VCaP (cell line): ENCODE measurements at regions not wholly inside any gene's neighbourhood (a gene's known extent, or its start where the extent isn't known, plus 50 kb on each side); places are given as distances from the start of the nearest gene placed in this dataset.

ENCODE experiments used
- H3K27ac ChIP-seq: fragments of 450-650 bp; 2 replicates; pipeline ENCODE4 v1.5.1; 2017
- CTCF ChIP-seq: fragments of 450-650 bp; conservative IDR thresholded peaks from 2 replicates; pipeline ENCODE4 v1.5.1; 2017; ENCODE audit warnings: mild to moderate bottlenecking, moderate library complexity

- no peak overlapping the region for H3K27ac ChIP-seq
These were observed 651.6 kb downstream of the NPHP4 start for GRCh38 chr1:5340560-5341130.

DNA sequence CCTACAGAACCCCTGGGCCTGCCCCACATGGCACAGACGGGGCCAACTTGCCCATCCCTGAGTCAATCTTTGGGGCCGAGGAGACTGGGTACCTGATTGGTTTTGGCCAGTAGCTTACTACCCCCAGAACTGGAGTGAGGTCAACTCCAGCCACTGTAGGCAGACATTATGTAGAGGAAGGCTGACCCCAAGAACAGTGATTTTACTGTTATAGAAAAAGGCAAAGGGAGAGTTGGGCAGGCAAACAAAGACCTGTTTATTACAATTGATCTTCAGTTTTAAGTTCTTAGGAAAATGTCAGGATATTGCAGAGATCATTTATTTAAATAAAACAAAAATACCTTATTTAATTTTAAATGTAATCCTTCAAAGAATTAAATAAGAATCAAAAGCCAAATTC, 653.8 kb downstream of the NPHP4 start:
- TF ChIP-seq CTCF = no peak
- H3K27ac ChIP-seq = no peak overlapping the region

More at GRCh38 chr1:5340560-5341130, 651.6 kb downstream of the NPHP4 start:
- TF ChIP-seq CTCF = no peak

- no peak for TF ChIP-seq CTCF
- H3K27ac ChIP-seq = no peak overlapping the region
These were observed 658.9 kb downstream of the NPHP4 start for GRCh38 chr1:5333291-5333690.

DNA sequence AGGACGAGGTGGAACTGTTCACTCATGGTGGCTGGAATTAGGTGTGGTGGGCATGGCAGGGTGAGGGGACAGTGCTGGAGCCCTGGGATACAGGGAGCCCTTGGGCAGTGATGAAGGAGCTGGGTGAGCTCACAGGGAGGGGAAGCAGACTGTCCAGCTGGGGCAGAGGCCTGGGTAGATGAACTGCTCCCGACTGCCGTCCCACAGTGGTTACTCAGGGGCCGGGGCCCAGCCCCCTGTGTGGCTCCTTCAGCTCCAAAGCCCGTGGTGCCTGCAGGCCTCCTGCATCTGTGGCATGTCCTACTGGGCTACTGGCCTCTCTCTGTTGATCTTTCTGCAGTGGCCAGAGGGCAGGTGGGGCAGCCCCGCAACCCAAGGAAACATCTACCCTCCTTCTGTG, 661.1 kb downstream of the NPHP4 start:
- TF ChIP-seq CTCF = no peak
- H3K27ac ChIP-seq = no peak overlapping the region

GRCh38 chr1:5329068-5329739, 663.0 kb downstream of the NPHP4 start:
- TF ChIP-seq CTCF = no peak

DNA sequence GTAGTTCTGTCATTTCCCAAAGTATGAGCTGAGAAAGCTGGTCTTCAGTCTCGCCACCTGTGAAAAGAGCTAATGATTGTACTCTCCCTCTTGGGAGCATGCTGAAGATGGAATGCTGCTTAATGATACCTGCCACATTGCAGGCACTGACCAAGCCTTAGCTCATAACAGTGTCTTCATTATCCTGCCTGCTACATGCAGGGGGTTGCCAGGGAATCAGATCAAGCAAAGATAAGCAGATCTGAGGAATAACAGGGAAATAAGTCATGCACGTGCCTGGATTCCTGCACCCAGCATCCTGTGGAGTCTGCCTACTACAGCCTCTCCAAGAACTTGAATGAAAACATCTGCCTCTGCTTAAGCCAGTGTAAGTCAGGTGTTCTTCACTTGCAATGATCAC, 667.3 kb downstream of the NPHP4 start:
- H3K27ac ChIP-seq = no peak overlapping the region
- TF ChIP-seq CTCF = no peak

More at GRCh38 chr1:5329068-5329739, 663.0 kb downstream of the NPHP4 start:
- H3K27ac ChIP-seq = no peak overlapping the region

- H3K27ac ChIP-seq = no peak overlapping the region
- no peak for TF ChIP-seq CTCF
These were observed 663.9 kb downstream of the AJAP1 start for GRCh38 chr1:5318143-5318816.
